Activated CD8-positive, alpha-beta T cell treated with anti-CD3 and anti-CD28 coated beads, Interleukin-2, amount 10 ng/mL, durations not matched to agents 7 days and 5 days (primary cell): ENCODE measurements at regions not wholly inside any gene's neighbourhood (a gene's known extent, or its start where the extent isn't known, plus 50 kb on each side); places are given as distances from the start of the nearest gene placed in this dataset.
"Not testable (repeated sequence)": the region's sequence is repeated elsewhere in the genome, so short reads cannot be mapped to it uniquely, and the experiment has no call there.

Experiments
- ATAC-seq: fragments of 150-1000 bp; cut with Tn5 transposase; one replicate; pipeline ENCODE4 v1.10.0; 2021; ENCODE audit warnings: moderate library complexity
- CTCF ChIA-PET: fragments of 350-600 bp; sonication (Branson Sonifier 250); formaldehyde crosslinking; loops from one replicate; lab custom pipeline; 2021; ENCODE audit warnings: antibody characterized with exemption; lab: Charles Lee
- POLR2A ChIA-PET: fragments of 350-600 bp; sonication (Branson Sonifier 250); formaldehyde crosslinking; loops from one replicate; lab custom pipeline; 2021; ENCODE audit warnings: antibody characterized with exemption; lab: Charles Lee
- DNase-seq: peaks from one replicate; pipeline ENCODE4 v3.0.0-alpha.2; 2020
- H3K27ac Mint-ChIP-seq: one replicate; pipeline ENCODE4 v1.8.0; 2021; ENCODE audit warnings: mild to moderate bottlenecking, mixed read lengths
- H3K27me3 Mint-ChIP-seq: one replicate; pipeline ENCODE4 v1.8.0; 2021; ENCODE audit warnings: low read depth, mixed read lengths
- H3K36me3 Mint-ChIP-seq: one replicate; pipeline ENCODE4 v1.8.0; 2021; ENCODE audit warnings: low read depth, mixed read lengths
- H3K4me1 Mint-ChIP-seq: one replicate; pipeline ENCODE4 v1.8.0; 2021; ENCODE audit warnings: low read depth, mixed read lengths
- H3K4me3 Mint-ChIP-seq: one replicate; pipeline ENCODE4 v1.8.0; 2021; ENCODE audit warnings: mild to moderate bottlenecking, mixed read lengths
- H3K9me3 Mint-ChIP-seq: one replicate; pipeline ENCODE4 v1.8.0; 2022; ENCODE audit warnings: mixed read lengths; ENCODE audit not compliant: insufficient read depth

GRCh38 chr12:131225066-131225380 lies 271.3 kb downstream of the ADGRD1 start:
- CTCF ChIA-PET, H3K4me3 Mint-ChIP-seq, POLR2A ChIA-PET, H3K36me3 Mint-ChIP-seq, H3K27ac Mint-ChIP-seq, DNase-seq, ATAC-seq, H3K27me3 Mint-ChIP-seq, H3K9me3 Mint-ChIP-seq: not testable (repeated sequence)
- H3K4me1 Mint-ChIP-seq = peaks cover 19% of the 10 kb centered on the region

DNA sequence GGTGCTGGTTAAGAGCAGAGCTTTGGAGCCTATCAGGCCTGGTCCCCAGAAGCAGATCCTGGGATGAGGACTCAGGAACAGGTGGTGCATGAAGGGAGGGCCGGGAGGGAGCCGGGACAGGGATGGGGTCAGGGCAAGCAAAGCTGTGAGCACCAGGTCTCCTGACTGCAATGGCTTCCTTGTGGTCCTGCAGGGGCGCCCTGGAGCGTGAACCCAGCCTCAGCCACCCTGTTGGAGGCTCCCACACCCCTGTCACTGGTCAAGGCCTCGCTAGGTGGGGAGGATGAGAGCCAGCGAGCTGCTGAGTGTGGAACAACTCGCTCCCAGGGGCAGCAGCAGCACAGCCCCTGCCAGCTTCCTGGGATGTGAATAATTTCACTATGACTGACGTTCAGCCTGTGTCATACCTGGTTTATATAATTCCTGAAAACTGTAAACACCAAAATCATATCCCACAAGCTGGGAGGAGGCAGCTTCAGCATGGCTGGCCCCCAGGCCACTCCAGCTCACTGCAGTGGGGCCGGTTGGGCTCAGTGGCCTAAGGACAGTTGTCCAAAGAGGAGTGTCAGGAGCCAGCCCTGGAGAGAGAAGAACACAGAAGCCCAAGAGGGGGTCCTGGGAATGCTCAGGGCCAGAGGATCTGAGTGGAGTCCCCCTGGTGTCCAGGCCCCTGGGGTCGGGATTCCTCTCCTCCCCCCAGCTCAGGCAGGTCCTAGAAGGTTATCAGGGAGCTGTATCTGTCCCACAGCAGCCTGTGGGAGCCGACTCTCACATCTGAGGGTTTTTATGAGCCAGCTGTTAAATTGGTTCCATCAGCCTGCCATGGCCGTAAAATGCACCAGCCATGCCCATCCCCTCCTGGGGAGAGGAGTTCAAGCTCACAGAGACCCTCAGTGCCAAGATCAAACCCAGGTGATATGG lies 272.9 kb downstream of the ADGRD1 start:
- peaks cover 20% of the 10 kb centered on the region for H3K4me1 Mint-ChIP-seq
- no peak overlapping the region for H3K27ac Mint-ChIP-seq
- H3K27me3 Mint-ChIP-seq = peaks cover 3% of the 10 kb centered on the region
- H3K9me3 Mint-ChIP-seq = no peaks in the 10 kb centered on the region
- DNase-seq = no peak
- ChIA-PET POLR2A (interaction anchor here (0.6 kb wide), 1 partner anchor 10 kb away, joined by 3 read pairs; no protein-coding TSS in a partner anchor), CTCF (no interaction called here)
- no peak for ATAC-seq
- no peak overlapping the region for H3K4me3 Mint-ChIP-seq
- H3K36me3 Mint-ChIP-seq = no peaks in the 10 kb centered on the region

- H3K4me1 Mint-ChIP-seq = peaks cover 13% of the 10 kb centered on the region
- H3K27ac Mint-ChIP-seq, CTCF ChIA-PET, DNase-seq, H3K27me3 Mint-ChIP-seq, H3K9me3 Mint-ChIP-seq, ATAC-seq, H3K4me3 Mint-ChIP-seq, H3K36me3 Mint-ChIP-seq, POLR2A ChIA-PET: not testable (repeated sequence)
Observed at GRCh38 chr12:131227641-131228040, 273.9 kb downstream of the ADGRD1 start.

DNA sequence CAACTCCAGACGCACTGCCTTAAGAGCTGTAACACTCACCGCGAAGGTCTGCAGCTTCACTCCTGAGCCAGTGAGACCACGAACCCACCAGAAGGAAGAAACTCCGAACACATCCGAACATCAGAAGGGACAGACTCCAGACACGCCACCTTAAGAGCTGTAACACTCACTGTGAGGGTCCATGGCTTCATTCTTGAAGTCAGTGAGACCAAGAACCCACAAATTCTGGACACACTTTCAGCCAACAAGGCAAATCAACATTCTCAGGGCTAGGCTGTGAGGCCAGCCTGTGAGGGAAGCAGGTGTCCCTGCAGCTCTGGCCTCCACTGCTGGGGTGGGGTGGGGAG lies 275.3 kb downstream of the ADGRD1 start:
- H3K4me3 Mint-ChIP-seq, DNase-seq, ATAC-seq, H3K27me3 Mint-ChIP-seq, POLR2A ChIA-PET, H3K4me1 Mint-ChIP-seq, H3K27ac Mint-ChIP-seq, H3K9me3 Mint-ChIP-seq, H3K36me3 Mint-ChIP-seq: not testable (repeated sequence)
- CTCF ChIA-PET = interaction anchor here (0.6 kb wide), 1 partner anchor 286 kb away, joined by 3 read pairs; no protein-coding TSS in a partner anchor

DNA sequence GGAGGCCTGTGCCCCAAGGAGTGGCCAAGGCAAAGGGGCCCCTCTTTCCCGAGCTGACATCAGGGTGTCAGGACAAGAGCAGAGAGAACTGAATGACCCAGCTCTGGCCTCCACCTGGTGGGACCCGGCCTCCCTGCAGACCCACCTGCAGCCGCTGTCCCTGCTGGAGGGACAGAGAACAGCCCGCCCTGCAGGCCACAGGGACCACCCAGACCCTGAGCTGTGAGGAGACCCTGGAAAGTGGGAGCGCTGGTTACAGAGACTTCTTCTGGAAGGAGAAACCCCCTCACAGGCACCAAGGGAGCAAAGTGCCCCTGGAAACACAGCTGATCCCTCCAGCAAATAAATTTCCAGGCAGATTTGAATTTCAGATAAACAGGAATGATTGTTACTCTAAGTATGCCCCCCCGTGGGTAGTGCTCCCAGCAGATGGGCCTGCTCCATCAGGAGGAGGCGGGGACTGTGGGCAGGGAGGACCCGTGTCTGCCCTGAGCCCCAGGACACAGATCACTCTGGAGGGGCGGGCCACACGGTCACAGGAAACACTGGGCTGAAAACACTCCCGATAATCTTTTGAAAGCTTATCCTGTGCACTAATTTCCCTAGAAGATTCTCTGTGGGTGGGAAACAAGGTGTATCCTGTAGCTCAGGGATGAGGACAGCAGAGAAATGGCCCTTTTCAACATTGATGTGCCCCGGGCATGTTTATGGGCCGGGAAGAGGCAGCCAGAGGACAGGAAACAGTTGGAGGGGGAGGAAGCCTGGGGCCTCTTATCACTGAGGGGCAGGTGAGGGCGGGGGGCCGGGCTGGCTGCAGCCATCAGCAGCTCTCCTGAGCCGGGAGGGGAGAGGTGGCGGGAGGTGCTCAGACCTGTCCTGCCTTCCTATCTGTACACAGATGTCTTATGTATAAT lies 276.0 kb downstream of the ADGRD1 start:
- Mint-ChIP-seq H3K9me3 (no peaks in the 10 kb centered on the region), H3K27ac (no peak overlapping the region), H3K4me3 (no peak overlapping the region), H3K36me3 (no peaks in the 10 kb centered on the region), H3K4me1 (peaks cover 9% of the 10 kb centered on the region), H3K27me3 (peaks cover 3% of the 10 kb centered on the region)
- DNase-seq (no peak), ATAC-seq (no peak)
- ChIA-PET CTCF (no interaction called here), POLR2A (no interaction called here)

GRCh38 chr12:131230340-131231031 lies 276.8 kb downstream of the ADGRD1 start:
- H3K4me1 Mint-ChIP-seq = peaks cover 9% of the 10 kb centered on the region
- ChIA-PET POLR2A (no interaction called here), CTCF (no interaction called here)
- peaks cover 3% of the 10 kb centered on the region for H3K27me3 Mint-ChIP-seq
- H3K4me3 Mint-ChIP-seq = no peak overlapping the region
- ATAC-seq (no peak), DNase-seq (no peak)
- no peaks in the 10 kb centered on the region for H3K36me3 Mint-ChIP-seq
- H3K9me3 Mint-ChIP-seq = no peaks in the 10 kb centered on the region
- H3K27ac Mint-ChIP-seq = no peak overlapping the region

DNA sequence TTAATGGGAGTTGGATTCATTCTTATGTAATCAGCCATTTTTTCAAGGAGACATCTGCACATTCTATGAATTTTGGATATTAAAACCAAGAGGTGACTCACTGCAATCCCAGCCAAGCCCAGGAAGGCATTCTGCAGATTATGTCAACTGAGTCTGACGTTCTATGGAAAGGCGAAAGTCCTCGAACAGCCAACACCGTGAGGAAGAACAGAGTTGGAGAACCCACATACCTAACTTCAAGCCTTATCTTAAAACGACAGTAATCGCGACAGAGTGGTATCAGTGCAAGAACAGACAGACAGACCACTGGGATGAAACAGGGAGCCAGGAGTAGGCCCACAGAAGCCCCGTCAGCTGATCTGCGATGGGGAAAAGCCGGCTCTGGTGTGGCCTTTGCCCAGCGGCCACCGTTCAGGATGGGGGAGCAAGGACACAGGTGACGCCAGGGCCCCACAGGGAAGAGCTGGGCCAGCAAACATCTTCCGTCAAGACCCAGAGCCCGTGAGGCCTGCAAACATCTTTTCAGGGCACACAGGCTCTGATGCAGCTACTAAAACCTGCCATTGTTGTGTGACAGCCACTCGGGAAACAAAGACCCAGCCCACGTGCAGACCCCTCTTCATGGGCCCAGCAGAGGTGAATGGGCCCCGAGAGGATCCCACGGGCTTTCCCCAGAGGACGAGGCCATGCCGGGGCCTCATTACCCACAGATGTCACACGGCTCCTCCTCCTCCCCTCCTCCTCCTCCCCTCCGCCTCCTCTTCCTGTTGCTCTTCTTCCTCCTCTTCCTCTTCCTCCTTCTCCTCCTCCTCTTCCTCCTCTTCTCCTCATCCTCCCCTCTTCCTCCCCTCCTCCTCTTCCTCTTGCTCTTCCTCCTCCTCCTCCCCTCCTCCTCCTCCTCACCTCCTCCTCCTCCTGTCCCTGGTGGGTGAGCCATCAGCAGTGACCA lies 277.6 kb downstream of the ADGRD1 start:
- ChIA-PET CTCF (no interaction called here), POLR2A (no interaction called here)
- H3K4me1 Mint-ChIP-seq = peaks cover 9% of the 10 kb centered on the region
- H3K36me3 Mint-ChIP-seq = no peaks in the 10 kb centered on the region
- H3K27ac Mint-ChIP-seq = no peak overlapping the region
- H3K4me3 Mint-ChIP-seq = no peak overlapping the region
- no peak for ATAC-seq
- no peak for DNase-seq
- no peaks in the 10 kb centered on the region for H3K9me3 Mint-ChIP-seq
- H3K27me3 Mint-ChIP-seq = peaks cover 3% of the 10 kb centered on the region

DNA sequence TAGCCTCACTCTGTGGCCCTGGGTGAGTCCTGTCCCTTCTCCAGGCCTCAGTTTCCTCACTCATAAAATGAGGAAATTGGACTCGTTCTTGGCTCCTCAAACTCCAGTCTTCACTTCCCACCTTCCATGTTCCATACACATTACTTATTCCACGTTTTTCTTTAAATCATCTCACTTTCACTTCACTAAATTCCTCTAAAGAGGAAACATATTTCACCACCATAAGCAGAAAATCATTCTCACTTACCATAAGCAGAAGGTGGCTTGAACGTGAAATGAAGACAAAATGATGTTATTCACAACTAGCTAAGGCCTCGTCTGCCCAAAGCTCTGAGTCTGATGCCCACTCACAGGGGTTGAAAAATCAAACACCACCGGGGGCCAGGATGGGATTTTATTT lies 278.3 kb downstream of the ADGRD1 start:
- Mint-ChIP-seq H3K9me3 (no peaks in the 10 kb centered on the region), H3K4me3 (no peak overlapping the region), H3K27me3 (peaks cover 3% of the 10 kb centered on the region), H3K4me1 (peaks cover 9% of the 10 kb centered on the region), H3K27ac (no peak overlapping the region), H3K36me3 (no peaks in the 10 kb centered on the region)
- DNase-seq (no peak), ATAC-seq (no peak)
- ChIA-PET CTCF (no interaction called here), POLR2A (no interaction called here)

- POLR2A ChIA-PET, CTCF ChIA-PET, H3K27me3 Mint-ChIP-seq, H3K36me3 Mint-ChIP-seq, H3K27ac Mint-ChIP-seq, ATAC-seq, DNase-seq, H3K4me1 Mint-ChIP-seq, H3K4me3 Mint-ChIP-seq, H3K9me3 Mint-ChIP-seq: not testable (repeated sequence)
Observed at GRCh38 chr12:131232872-131233271, 279.2 kb downstream of the ADGRD1 start.

GRCh38 chr12:131233850-131234789 lies 280.4 kb downstream of the ADGRD1 start:
- CTCF ChIA-PET, POLR2A ChIA-PET: not testable (repeated sequence)

More at GRCh38 chr12:131233850-131234789, 280.4 kb downstream of the ADGRD1 start:
- not testable (repeated sequence) for ATAC-seq, H3K9me3 Mint-ChIP-seq, H3K27ac Mint-ChIP-seq, H3K4me3 Mint-ChIP-seq, H3K4me1 Mint-ChIP-seq, H3K36me3 Mint-ChIP-seq, H3K27me3 Mint-ChIP-seq, DNase-seq
